Psoas muscle (tissue), 7 donors: ENCODE measurements at regions not wholly inside any gene's neighbourhood (a gene's known extent, or its start where the extent isn't known, plus 50 kb on each side); places are given as distances from the start of the nearest gene placed in this dataset.

Experiments used
- ATAC-seq, 4 donors: fragments of 200-7000 bp; cut with Tn5 transposase; one replicate each; pipeline ENCODE4 v1.9.1; 2020; ENCODE audit warnings: moderate library complexity in 3 of 4, mild to moderate bottlenecking in 2 of 4
- DNase-seq, 2 donors: peaks; one replicate each; pipeline ENCODE4 v3.0.0-alpha.2; 2020
- H3K27ac ChIP-seq: fragments of 200-600 bp; one replicate; pipeline ENCODE4 v1.8.0; 2022
- H3K27me3 ChIP-seq, 3 donors: fragments of 200-600 bp in 1 of 3; one replicate each; pipeline versions ENCODE4 v1.6.1 to v1.8.0; 2013 to 2022; ENCODE audit warnings: low read length in 2 of 3, mild to moderate bottlenecking in 2 of 3, moderate library complexity in 1 of 3; ENCODE audit not compliant: insufficient read depth in 3 of 3
- H3K36me3 ChIP-seq, 2 donors: fragments of 200-600 bp in 1 of 2; one replicate each; pipeline versions ENCODE4 v1.6.1 to v1.8.0; 2013 to 2022; ENCODE audit warnings: low read depth in 1 of 2, mild to moderate bottlenecking in 1 of 2, moderate library complexity in 1 of 2; ENCODE audit not compliant: insufficient read depth in 1 of 2
- H3K4me1 ChIP-seq: fragments of 200-600 bp; one replicate; pipeline ENCODE4 v1.8.0; 2022
- H3K4me3 ChIP-seq: fragments of 200-600 bp; one replicate; pipeline ENCODE4 v1.8.0; 2022; ENCODE audit warnings: mild to moderate bottlenecking
- H3K9me3 ChIP-seq: fragments of 200-600 bp; one replicate; pipeline ENCODE4 v1.8.0; 2022
- WGBS, 3 donors: extraction: QIAGEN DNeasy Blood & Tissue Kit; methylation state at CpG; one replicate each; pipeline versions ENCODE4 v1.1.6 to v1.1.7; 2013; 5-methylcytosine and 5-hydroxymethylcytosine counted together
- intact Hi-C, 2 donors: fragments of 100-400 bp; cut with DNase I; formaldehyde crosslinking; loops; one replicate each; pipeline versions ENCODE4 v1.11.0 to v1.14.2; 2022
- TF ChIP-seq, protein P1 (sequence below): fragments of 200-600 bp; IDR thresholded peaks from one replicate; pipeline ENCODE4 v1.8.0; 2022; ENCODE audit warnings: antibody characterized with exemption
- donor health status: healthy with polysubstance abuse.
- donor health status: DM: no; HTN: no; CAD: no; lungs with moderate emphysema.
- donor health status: Bipolar disorder and iron deficiency.
- donor health status: healthy.
- donor health status: DM: yes; HTN: yes; CAD: no.
- donor health status: DM: no; HTN: no; CAD: no.
- donor health status: DM: yes; HTN: yes; CAD: no.

DNA sequence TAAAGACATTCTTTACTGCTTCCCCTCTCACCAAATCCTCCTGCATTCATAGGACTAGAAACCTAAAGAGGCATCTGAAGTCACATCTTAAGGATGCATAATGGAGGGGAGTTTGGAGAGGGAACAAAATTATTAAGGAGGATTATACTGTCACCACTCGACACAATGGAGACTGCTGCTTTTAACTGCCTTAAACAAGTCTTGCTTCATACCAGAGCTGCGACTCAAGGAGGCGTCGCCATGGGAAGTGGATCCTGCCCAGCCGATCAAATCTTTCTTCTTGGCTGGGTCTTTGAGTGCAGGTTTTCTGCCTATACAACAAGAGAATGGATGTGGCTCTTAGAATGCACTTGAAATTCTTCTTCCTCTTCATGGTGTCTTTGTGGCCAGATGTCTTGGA lies 66.7 kb upstream of the FOXE1 start:
- 51 to 59% (median 56%) methylated on average over 5 of the region's 5 CpGs for WGBS, 3 donors
- Histone ChIP-seq H3K9me3 (no peaks in the 10 kb centered on the region), H3K27ac (no peak overlapping the region), H3K36me3 (no peaks in the 10 kb centered on the region), H3K27me3 (peaks cover 0 to 19% (median 0%) of the 10 kb centered on the region in 3 donors), H3K4me1 (no peaks in the 10 kb centered on the region), H3K4me3 (no peak overlapping the region)
- no peak for ATAC-seq
- intact Hi-C loops: no loop called here
- DNase-seq: no peak
- TF ChIP-seq, protein P1, sequence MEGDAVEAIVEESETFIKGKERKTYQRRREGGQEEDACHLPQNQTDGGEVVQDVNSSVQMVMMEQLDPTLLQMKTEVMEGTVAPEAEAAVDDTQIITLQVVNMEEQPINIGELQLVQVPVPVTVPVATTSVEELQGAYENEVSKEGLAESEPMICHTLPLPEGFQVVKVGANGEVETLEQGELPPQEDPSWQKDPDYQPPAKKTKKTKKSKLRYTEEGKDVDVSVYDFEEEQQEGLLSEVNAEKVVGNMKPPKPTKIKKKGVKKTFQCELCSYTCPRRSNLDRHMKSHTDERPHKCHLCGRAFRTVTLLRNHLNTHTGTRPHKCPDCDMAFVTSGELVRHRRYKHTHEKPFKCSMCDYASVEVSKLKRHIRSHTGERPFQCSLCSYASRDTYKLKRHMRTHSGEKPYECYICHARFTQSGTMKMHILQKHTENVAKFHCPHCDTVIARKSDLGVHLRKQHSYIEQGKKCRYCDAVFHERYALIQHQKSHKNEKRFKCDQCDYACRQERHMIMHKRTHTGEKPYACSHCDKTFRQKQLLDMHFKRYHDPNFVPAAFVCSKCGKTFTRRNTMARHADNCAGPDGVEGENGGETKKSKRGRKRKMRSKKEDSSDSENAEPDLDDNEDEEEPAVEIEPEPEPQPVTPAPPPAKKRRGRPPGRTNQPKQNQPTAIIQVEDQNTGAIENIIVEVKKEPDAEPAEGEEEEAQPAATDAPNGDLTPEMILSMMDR: no peak

DNA sequence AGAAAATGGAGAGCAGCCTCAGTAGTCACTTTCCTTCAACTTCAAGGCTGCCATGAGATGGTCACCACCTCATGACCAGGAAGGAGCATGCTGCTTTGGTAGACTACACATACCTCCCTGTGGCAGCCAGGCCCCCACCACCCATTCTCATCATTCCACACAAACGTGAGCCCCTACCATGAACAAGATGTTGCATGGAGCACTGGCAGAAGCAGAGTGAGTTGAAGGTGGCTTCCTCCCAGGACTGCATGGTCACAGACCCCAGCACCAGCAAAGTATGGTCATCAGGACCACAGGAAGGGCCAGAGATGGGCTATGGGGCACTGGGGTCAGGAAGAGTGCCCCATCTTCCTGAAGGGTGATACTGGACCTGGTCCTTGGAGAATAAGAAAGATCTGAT lies 65.5 kb upstream of the FOXE1 start:
- no peaks in the 10 kb centered on the region for H3K36me3 ChIP-seq
- H3K27me3 ChIP-seq: peaks cover 0 to 25% (median 2%) of the 10 kb centered on the region in 3 donors
- 73 to 89% (median 81%) methylated on average over 1 of the region's 1 CpG for WGBS, 3 donors
- H3K4me1 ChIP-seq: no peaks in the 10 kb centered on the region
- DNase-seq (no peak), ATAC-seq (no peak)
- no peak overlapping the region for H3K27ac ChIP-seq
- no peak overlapping the region for H3K4me3 ChIP-seq
- H3K9me3 ChIP-seq: no peaks in the 10 kb centered on the region
- intact Hi-C loops: no loop called here
- TF ChIP-seq, protein P1: no peak

DNA sequence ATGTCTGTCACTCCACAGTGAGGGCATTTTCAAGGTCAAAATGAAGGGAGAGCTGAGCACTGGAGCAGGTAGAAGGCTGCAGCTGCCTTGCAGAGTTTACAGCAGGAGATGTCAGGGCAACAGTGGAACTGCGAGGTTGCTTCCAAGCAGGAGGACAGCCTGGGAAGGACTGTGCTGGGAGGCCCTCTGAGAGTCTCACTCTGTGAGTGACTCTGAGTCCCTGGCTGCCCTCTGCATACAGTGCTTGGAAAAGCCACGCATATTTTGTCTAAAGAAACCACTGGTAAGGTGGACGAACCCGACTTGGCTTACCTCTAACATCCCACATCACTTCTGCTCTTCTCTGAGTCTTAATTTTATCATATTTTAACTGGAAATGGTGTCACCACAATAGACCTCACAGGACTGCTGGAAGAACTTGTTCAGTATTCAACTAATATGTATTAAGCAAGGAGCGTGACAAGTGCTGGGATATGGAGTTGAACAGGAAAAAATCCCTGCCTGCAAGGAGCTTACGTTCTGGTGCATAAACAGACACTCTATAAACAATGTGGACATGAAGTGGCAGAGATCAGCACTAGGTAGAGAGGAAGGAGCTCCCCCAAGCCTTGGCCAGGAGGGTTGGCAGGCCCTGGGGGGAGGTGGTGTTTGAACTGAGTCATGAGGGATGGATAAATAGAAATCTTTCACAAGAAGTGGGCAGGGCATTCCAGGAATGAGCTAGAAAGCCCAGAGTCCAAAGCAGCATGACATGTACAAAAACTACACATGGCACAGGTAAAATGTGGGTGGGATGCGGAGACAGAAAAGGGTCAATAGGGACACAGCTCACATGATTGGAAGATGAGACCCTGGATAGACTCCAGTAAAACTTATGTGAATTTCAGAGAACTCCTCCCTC lies 64.0 kb upstream of the FOXE1 start:
- Histone ChIP-seq H3K4me1 (no peaks in the 10 kb centered on the region), H3K27me3 (peaks cover 0 to 30% (median 2%) of the 10 kb centered on the region in 3 donors), H3K9me3 (no peaks in the 10 kb centered on the region), H3K27ac (no peak overlapping the region), H3K4me3 (no peak overlapping the region), H3K36me3 (no peaks in the 10 kb centered on the region)
- ATAC-seq: no peak
- 77 to 80% (median 80%) methylated on average over 7 of the region's 7 CpGs for WGBS, 3 donors
- intact Hi-C loops: no loop called here
- no peak for DNase-seq
- TF ChIP-seq, protein P1: no peak

DNA sequence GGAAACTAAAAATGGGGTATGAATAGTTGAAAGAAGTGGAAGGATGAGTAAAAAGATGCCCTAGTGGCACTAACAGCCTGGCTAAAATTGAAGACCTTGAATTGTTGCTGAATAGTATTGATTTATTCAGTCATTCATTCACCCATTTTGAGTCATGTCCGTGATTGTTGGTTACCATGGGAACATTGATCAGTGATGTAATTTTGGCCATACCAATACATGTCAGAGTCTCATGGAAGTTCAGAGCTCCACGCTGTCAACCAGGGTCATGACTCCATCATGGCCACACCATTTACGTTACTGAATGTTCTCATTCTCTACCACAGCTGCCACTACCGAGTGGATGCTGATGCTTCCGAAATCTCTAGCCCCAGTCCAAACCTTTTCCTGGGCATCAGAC lies 62.5 kb upstream of the FOXE1 start:
- Histone ChIP-seq H3K9me3 (no peaks in the 10 kb centered on the region), H3K27ac (no peak overlapping the region), H3K27me3 (peaks cover 0 to 25% (median 2%) of the 10 kb centered on the region in 3 donors), H3K36me3 (no peaks in the 10 kb centered on the region), H3K4me3 (no peak overlapping the region), H3K4me1 (no peaks in the 10 kb centered on the region)
- ATAC-seq (no peak), DNase-seq (no peak)
- intact Hi-C loops: no loop called here
- 80 to 85% (median 81%) methylated on average over 5 of the region's 5 CpGs for WGBS, 3 donors
- TF ChIP-seq, protein P1: no peak
